Adrenal gland (tissue), 9 donors: ENCODE measurements at regions not wholly inside any gene's neighbourhood (a gene's known extent, or its start where the extent isn't known, plus 50 kb on each side); places are given as distances from the start of the nearest gene placed in this dataset.

Experiments
- DNase-seq, 7 donors: peaks; one replicate each; pipeline ENCODE4 v3.0.0-alpha.2; 2019 to 2020
- H3K27ac ChIP-seq, 5 donors: fragments of 200-600 bp; sonication (generic) in 4 of 5; 1 replicate in 3 of 5; 2 replicates in 2 of 5; pipeline versions ENCODE4 v1.5.1 to v1.8.0; 2016 to 2020; ENCODE audit warnings: mild to moderate bottlenecking in 1 of 5
- H3K27me3 ChIP-seq: fragments of 200-600 bp; 2 replicates; pipeline ENCODE4 v1.8.0; 2021
- H3K36me3 ChIP-seq, 2 donors: fragments of 200-600 bp; replicated peaks in 1 of 2; 1 replicate in 1 of 2; 2 replicates in 1 of 2; pipeline versions ENCODE4 v1.5.1 to v1.8.0; 2018 to 2022
- H3K4me1 ChIP-seq, 2 donors: fragments of 200-600 bp; replicated peaks in 1 of 2; 1 replicate in 1 of 2; 2 replicates in 1 of 2; pipeline versions ENCODE4 v1.5.1 to v1.8.0; 2018 to 2021
- H3K4me3 ChIP-seq, 4 donors: fragments of 200-600 bp; sonication (generic) in 3 of 4; one replicate each; pipeline ENCODE4 v1.5.1; 2016 to 2018
- H3K9me3 ChIP-seq, 3 donors: fragments of 200-600 bp; sonication (generic) in 1 of 3; replicated peaks in 1 of 3; 1 replicate in 2 of 3; 2 replicates in 1 of 3; pipeline versions ENCODE4 v1.5.1 to v1.8.0; 2016 to 2021
- CTCF ChIP-seq, 6 experiments: fragments of 450-650 bp in 4 of 6; fragments of 200-600 bp in 2 of 6; sonication (generic) in 1 of 6; IDR thresholded peaks; 1 replicate in 5 of 6; 2 replicates in 1 of 6; pipeline versions ENCODE4 v1.5.1 to v1.8.0; 2016 to 2021; ENCODE audit warnings: antibody characterized with exemption in 6 of 6, mild to moderate bottlenecking in 2 of 6, moderate library complexity in 1 of 6
- POLR2A ChIP-seq, 2 donors: fragments of 450-650 bp; IDR thresholded peaks; one replicate each; pipeline ENCODE4 v1.6.1; 2017; ENCODE audit warnings: antibody characterized with exemption in 2 of 2, mild to moderate bottlenecking in 2 of 2, moderate library complexity in 1 of 2
- WGBS, 4 donors: extraction: QIAGEN DNeasy Blood & Tissue Kit in 2 of 4; methylation state at CpG; one replicate each; pipeline versions ENCODE4 v1.1.5 to v1.1.7; 2013 to 2017; 5-methylcytosine and 5-hydroxymethylcytosine counted together
- intact Hi-C, 2 donors: fragments of 100-400 bp; cut with DNase I; formaldehyde crosslinking; loops; one replicate each; pipeline versions ENCODE4 v1.14.1 to v1.15.0; 2022 to 2023
- donor health status: healthy with polysubstance abuse.
- donor health status: Bipolar disorder and iron deficiency.
- donor health status: DM: yes; HTN: yes; CAD: no.
- donor health status: DM: no; HTN: no; CAD: no.
- donor health status: DM: no; HTN: no; CAD: no.

DNA sequence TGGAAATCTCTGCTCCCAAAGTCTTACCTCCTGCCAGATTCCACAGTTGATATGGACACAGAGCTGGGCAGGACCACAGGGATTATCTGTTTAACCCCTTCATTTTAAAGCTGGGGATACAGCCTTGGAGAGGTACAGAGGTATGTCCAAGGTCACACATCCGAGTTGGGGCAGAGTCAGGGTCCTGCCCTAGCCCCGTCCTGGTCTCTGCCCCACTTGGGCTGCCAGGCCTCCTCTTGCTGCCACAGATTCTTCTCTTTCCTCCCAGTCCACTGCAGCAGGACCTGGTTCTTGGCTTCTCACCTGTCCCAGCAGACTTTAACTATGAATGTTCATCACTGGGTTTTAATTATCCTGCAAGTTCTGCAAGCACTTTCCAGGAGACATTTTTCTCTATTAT, 258.3 kb downstream of the MATN1 start:
- TF ChIP-seq POLR2A (IDR thresholded peaks at IDR 0.05) = no peak
- no peak for TF ChIP-seq CTCF (IDR thresholded peaks at IDR 0.05)
- Histone ChIP-seq H3K27me3 (no peaks in the 10 kb centered on the region), H3K27ac (no peak overlapping the region), H3K4me3 (no peak overlapping the region), H3K36me3 (no peaks in the 10 kb centered on the region), H3K9me3 (no peaks in the 10 kb centered on the region), H3K4me1 (no peaks in the 10 kb centered on the region)
- 32 to 60% (median 50%) methylated on average over 2 of the region's 2 CpGs for WGBS, 4 donors
- no peak for DNase-seq
- intact Hi-C loops = no loop called here

DNA sequence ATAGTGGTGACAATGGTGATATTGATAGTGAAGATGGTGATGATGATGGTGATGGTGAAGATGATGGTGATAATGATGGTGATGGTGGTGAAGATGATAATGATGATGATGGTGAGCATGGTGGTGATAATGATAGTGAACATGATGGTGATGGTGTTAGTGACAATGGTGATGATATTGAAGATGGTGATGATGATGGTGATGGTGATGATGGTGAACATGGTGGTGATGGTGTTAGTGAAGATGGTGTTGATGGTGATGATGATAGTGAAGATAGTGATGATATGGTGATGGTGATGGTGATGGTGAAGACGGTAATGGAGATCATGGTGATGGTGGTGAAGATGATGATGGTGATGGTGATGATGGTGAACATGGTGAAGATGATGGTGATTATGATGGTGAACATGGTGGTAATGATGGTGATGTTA, 259.2 kb downstream of the MATN1 start:
- no peaks in the 10 kb centered on the region for H3K36me3 ChIP-seq
- no peaks in the 10 kb centered on the region for H3K9me3 ChIP-seq
- no peak overlapping the region for H3K27ac ChIP-seq
- no peak for DNase-seq
- no peaks in the 10 kb centered on the region for H3K4me1 ChIP-seq
- 89 to 100% (median 94%) methylated on average over 1 of the region's 1 CpG for WGBS, 4 donors
- TF ChIP-seq CTCF (IDR thresholded peaks at IDR 0.05) = no peak
- no peak for TF ChIP-seq POLR2A (IDR thresholded peaks at IDR 0.05)
- intact Hi-C loops = no loop called here
- H3K27me3 ChIP-seq = no peaks in the 10 kb centered on the region
- no peak overlapping the region for H3K4me3 ChIP-seq

- Histone ChIP-seq H3K9me3 (no peaks in the 10 kb centered on the region), H3K36me3 (no peaks in the 10 kb centered on the region), H3K4me1 (no peaks in the 10 kb centered on the region), H3K27me3 (no peaks in the 10 kb centered on the region), H3K4me3 (no peak overlapping the region), H3K27ac (no peak overlapping the region)
- intact Hi-C loops = no loop called here
- DNase-seq = no peak
- WGBS, 4 donors = 59 to 72% (median 65%) methylated on average over 9 to 10 of the region's 10 CpGs
- no peak for TF ChIP-seq POLR2A (IDR thresholded peaks at IDR 0.05)
- TF ChIP-seq CTCF (IDR thresholded peaks at IDR 0.05) = no peak
Measured at GRCh38 chr1:30462826-30463425, 260.5 kb downstream of the MATN1 start.

DNA sequence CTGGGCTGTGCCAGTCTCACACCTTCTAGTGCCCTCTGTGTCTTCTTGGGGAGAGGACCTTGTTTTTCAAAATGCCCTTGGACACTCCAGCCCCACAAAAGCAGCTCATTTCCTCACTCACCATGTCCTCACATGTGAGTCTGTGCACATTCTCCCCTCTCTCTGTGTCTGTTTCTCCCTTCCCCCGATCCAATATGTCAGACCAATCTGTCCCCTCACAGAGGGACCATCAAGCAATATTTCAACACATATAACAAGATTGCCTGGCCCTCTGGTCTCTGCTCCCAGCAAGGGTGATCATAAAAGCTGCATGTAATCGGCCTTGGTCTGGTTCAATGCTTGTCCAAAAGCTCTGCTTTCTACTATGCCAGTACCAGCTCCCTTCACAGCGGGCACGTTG, 261.2 kb downstream of the MATN1 start:
- Histone ChIP-seq H3K4me1 (no peaks in the 10 kb centered on the region), H3K27ac (no peak overlapping the region), H3K27me3 (no peaks in the 10 kb centered on the region), H3K9me3 (no peaks in the 10 kb centered on the region), H3K36me3 (no peaks in the 10 kb centered on the region), H3K4me3 (no peak overlapping the region)
- intact Hi-C loops = no loop called here
- no peak for DNase-seq
- WGBS, 4 donors = 65 to 77% (median 70%) methylated on average over 4 of the region's 4 CpGs
- TF ChIP-seq CTCF (IDR thresholded peaks at IDR 0.05) (no peak), POLR2A (IDR thresholded peaks at IDR 0.05) (no peak)
